ENCODE measurements at regions not wholly inside any gene's neighbourhood (a gene's known extent, or its start where the extent isn't known, plus 50 kb on each side); places are given as distances from the start of the nearest gene placed in this dataset.

DNA sequence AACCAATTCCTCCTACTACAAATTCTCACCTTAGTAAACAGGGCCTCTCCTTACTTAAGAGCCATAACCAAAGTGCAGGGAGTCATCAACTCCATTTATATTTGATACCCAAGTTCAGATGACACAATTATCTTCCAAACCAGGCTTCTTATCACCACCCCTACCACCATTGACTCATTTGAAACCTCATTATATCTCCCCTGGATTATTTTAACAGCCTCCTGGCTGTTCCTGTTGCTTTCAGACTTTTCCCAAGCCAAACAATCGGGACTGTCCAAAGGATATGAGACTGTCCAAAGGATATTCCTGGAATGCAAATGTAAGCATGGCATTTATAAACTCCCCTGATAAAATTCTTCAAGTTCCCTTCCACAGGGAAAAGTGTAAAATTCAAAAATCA is 394.3 kb downstream of the MAFB start:
- TF ChIP-seq, protein P1, sequence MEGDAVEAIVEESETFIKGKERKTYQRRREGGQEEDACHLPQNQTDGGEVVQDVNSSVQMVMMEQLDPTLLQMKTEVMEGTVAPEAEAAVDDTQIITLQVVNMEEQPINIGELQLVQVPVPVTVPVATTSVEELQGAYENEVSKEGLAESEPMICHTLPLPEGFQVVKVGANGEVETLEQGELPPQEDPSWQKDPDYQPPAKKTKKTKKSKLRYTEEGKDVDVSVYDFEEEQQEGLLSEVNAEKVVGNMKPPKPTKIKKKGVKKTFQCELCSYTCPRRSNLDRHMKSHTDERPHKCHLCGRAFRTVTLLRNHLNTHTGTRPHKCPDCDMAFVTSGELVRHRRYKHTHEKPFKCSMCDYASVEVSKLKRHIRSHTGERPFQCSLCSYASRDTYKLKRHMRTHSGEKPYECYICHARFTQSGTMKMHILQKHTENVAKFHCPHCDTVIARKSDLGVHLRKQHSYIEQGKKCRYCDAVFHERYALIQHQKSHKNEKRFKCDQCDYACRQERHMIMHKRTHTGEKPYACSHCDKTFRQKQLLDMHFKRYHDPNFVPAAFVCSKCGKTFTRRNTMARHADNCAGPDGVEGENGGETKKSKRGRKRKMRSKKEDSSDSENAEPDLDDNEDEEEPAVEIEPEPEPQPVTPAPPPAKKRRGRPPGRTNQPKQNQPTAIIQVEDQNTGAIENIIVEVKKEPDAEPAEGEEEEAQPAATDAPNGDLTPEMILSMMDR (IDR thresholded peaks at IDR 0.05; ENCODE audit: low read depth, low read length, poor library complexity, severe bottlenecking), result no peak
- no peak for TF ChIP-seq EZH2phosphoT487 (IDR thresholded peaks at IDR 0.05; ENCODE audit: borderline replicate concordance, low read length)

Measured in DOHH2 (cell line).